HCT116 (cell line): ENCODE measurements at regions not wholly inside any gene's neighbourhood (a gene's known extent, or its start where the extent isn't known, plus 50 kb on each side); places are given as distances from the start of the nearest gene placed in this dataset.

ENCODE experiments used
- ATAC-seq: fragments of 200-7000 bp; cut with Tn5 transposase; 2 replicates; pipeline ENCODE4 v1.9.1; 2020; ENCODE audit warnings: mild to moderate bottlenecking, moderate library complexity
- BruUV-seq: library from RNA; stranded (reverse); fragments of 400-500 nt; replicated peaks from 2 replicates; lab custom pipeline; 2021; lab: Mats Ljungman, UMichigan
- CTCF ChIA-PET: fragments of 300-600 bp; sonication (Branson Sonifier 250); formaldehyde crosslinking; loops from one replicate; lab custom pipeline; 2021; ENCODE audit warnings: antibody characterized with exemption; lab: Charles Lee
- POLR2A ChIA-PET: fragments of 300-600, 350-600 bp; sonication (Branson Sonifier 250); formaldehyde crosslinking; loops from one replicate; lab custom pipeline; 2021; ENCODE audit warnings: antibody characterized with exemption; lab: Charles Lee
- RAD21 ChIA-PET, 2 experiments: fragments of 300-600 bp; sonication (Branson Sonifier 250); formaldehyde crosslinking; loops; one replicate each; lab custom pipeline; 2023; ENCODE audit warnings: low total read pairs in 2 of 2; ENCODE audit not compliant: uncharacterized antibody in 2 of 2, unreplicated experiment in 2 of 2, low non-redundant PET in 1 of 2; lab: Charles Lee
- DNase-seq: peaks from one replicate; pipeline ENCODE4 v3.0.0-alpha.2; 2010; ENCODE audit warnings: low read depth, low spot score
- H2AFZ ChIP-seq: fragments of 200-600 bp; shearing (Covaris generic), sonication (generic); 2 replicates; pipeline ENCODE4 v1.6.1; 2017; ENCODE audit warnings: low read depth, mixed run types, mixed read lengths, antibody characterized with exemption, low read length; ENCODE audit not compliant: poor library complexity, severe bottlenecking
- H3K27ac ChIP-seq: 2 replicates; pipeline ENCODE4 v1.5.1; 2012; ENCODE audit warnings: low read depth, low read length
- H3K27me3 ChIP-seq: fragments of 200-600 bp; sonication (generic); 2 replicates; pipeline ENCODE4 v1.6.1; 2016; ENCODE audit warnings: mixed run types, low read length, mixed read lengths; ENCODE audit not compliant: insufficient read depth
- H3K36me3 ChIP-seq, 2 experiments: fragments of 200-500 bp in 1 of 2; fragments of 200-600 bp in 1 of 2; sonication (Bioruptor generic) in 1 of 2; sonication (generic) in 1 of 2; 2 replicates each; pipeline versions ENCODE4 v1.5.1 to v1.6.1; 2014 to 2016; ENCODE audit warnings: low read length in 2 of 2, inconsistent platforms in 1 of 2, mixed read lengths in 1 of 2, mixed run types in 1 of 2; ENCODE audit not compliant: insufficient read depth in 2 of 2, control insufficient read depth in 1 of 2
- H3K4me1 ChIP-seq, 2 experiments: fragments of 200-600 bp in 1 of 2; sonication (generic) in 1 of 2; 2 replicates each; pipeline versions ENCODE4 v1.5.1 to v1.6.1; 2012 to 2017; ENCODE audit warnings: low read length in 2 of 2, inconsistent platforms in 1 of 2, mild to moderate bottlenecking in 1 of 2, mixed read lengths in 1 of 2, mixed run types in 1 of 2, moderate library complexity in 1 of 2; ENCODE audit not compliant: insufficient read depth in 2 of 2, control insufficient read depth in 1 of 2
- H3K4me2 ChIP-seq: fragments of 200-600 bp; sonication (generic); 2 replicates; pipeline ENCODE4 v1.6.1; 2017; ENCODE audit warnings: mixed run types, low read length, mixed read lengths
- H3K4me3 ChIP-seq, 2 experiments: fragments of 200-600 bp in 1 of 2; sonication (generic) in 1 of 2; replicated peaks in 1 of 2; 2 replicates each; pipeline ENCODE4 v1.5.1; 2011 to 2016; ENCODE audit warnings: low read length in 2 of 2, control low read depth in 1 of 2, low read depth in 1 of 2, mild to moderate bottlenecking in 1 of 2, mixed read lengths in 1 of 2, mixed run types in 1 of 2
- H3K79me2 ChIP-seq: fragments of 200-600 bp; sonication (generic); 2 replicates; pipeline ENCODE4 v1.6.1; 2017; ENCODE audit warnings: mild to moderate bottlenecking, mixed run types, low read length, moderate library complexity, mixed read lengths; ENCODE audit not compliant: insufficient read depth
- H3K9ac ChIP-seq: fragments of 200-600 bp; sonication (generic); 2 replicates; pipeline ENCODE4 v1.6.1; 2016; ENCODE audit warnings: low read length, mixed read lengths
- H3K9me2 ChIP-seq: fragments of 200-600 bp; sonication (generic), shearing (Covaris generic); 2 replicates; pipeline ENCODE4 v1.6.1; 2017; ENCODE audit warnings: mixed run types, mild to moderate bottlenecking, moderate library complexity; ENCODE audit not compliant: insufficient read depth
- H3K9me3 ChIP-seq, 2 experiments: fragments of 200-500 bp in 1 of 2; fragments of 200-600 bp in 1 of 2; sonication (Bioruptor generic) in 1 of 2; sonication (generic) in 1 of 2; 2 replicates each; pipeline ENCODE4 v1.6.1; 2014 to 2017; ENCODE audit warnings: low read length in 2 of 2, mixed read lengths in 2 of 2, inconsistent platforms in 1 of 2, low read depth in 1 of 2, mild to moderate bottlenecking in 1 of 2, mixed run types in 1 of 2, moderate library complexity in 1 of 2; ENCODE audit not compliant: control insufficient read depth in 1 of 2, insufficient read depth in 1 of 2
- H4K20me1 ChIP-seq: fragments of 200-600 bp; sonication (generic), shearing (Covaris generic); 2 replicates; pipeline ENCODE4 v1.6.1; 2017; ENCODE audit warnings: mixed run types, mild to moderate bottlenecking, moderate library complexity; ENCODE audit not compliant: insufficient read depth
- ATF3 ChIP-seq: IDR thresholded peaks from 2 replicates; pipeline ENCODE4 v1.6.1; 2012
- CBX3 ChIP-seq: IDR thresholded peaks from 2 replicates; pipeline ENCODE4 v1.6.1; 2012; ENCODE audit warnings: low read depth
- EGR1 ChIP-seq: IDR thresholded peaks from 2 replicates; pipeline ENCODE4 v1.6.1; 2012; ENCODE audit warnings: low read depth
- EZH2phosphoT487 ChIP-seq: fragments of 200-600 bp; IDR thresholded peaks from 2 replicates; pipeline ENCODE4 v1.6.1; 2018; ENCODE audit warnings: antibody characterized with exemption, borderline replicate concordance
- FOSL1 ChIP-seq: IDR thresholded peaks from 2 replicates; pipeline ENCODE4 v1.6.1; 2012; ENCODE audit warnings: low read depth
- JUND ChIP-seq: IDR thresholded peaks from 2 replicates; pipeline ENCODE4 v1.6.1; 2012
- MAX ChIP-seq: IDR thresholded peaks from 2 replicates; pipeline ENCODE4 v1.6.1; 2012
- POLR2A ChIP-seq: IDR thresholded peaks from 2 replicates; pipeline ENCODE4 v1.7.0; 2011; ENCODE audit warnings: borderline replicate concordance; ENCODE audit not compliant: insufficient read depth, insufficient read length; ENCODE audit errors: extremely low read depth
- RAD21 ChIP-seq: IDR thresholded peaks from 2 replicates; pipeline ENCODE4 v1.6.1; 2012; ENCODE audit warnings: low read depth, mild to moderate bottlenecking
- SIN3A ChIP-seq: IDR thresholded peaks from 2 replicates; pipeline ENCODE4 v1.6.1; 2012; ENCODE audit warnings: low read depth
- SP1 ChIP-seq: IDR thresholded peaks from 2 replicates; pipeline ENCODE4 v1.6.1; 2012; ENCODE audit warnings: low read depth
- SRF ChIP-seq: IDR thresholded peaks from 2 replicates; pipeline ENCODE4 v1.6.1; 2012; ENCODE audit warnings: low read depth
- TCF7L2 ChIP-seq: IDR thresholded peaks from 2 replicates; pipeline ENCODE4 v1.7.0; 2011; ENCODE audit warnings: borderline replicate concordance, inconsistent platforms; ENCODE audit not compliant: insufficient read depth, insufficient read length; ENCODE audit errors: extremely low read depth
- YY1 ChIP-seq: IDR thresholded peaks from 2 replicates; pipeline ENCODE4 v1.6.1; 2011; ENCODE audit warnings: low read length, low read depth, moderate library complexity, mild to moderate bottlenecking; ENCODE audit not compliant: insufficient replicate concordance; ENCODE audit errors: extremely low read depth
- intact Hi-C: fragments of 100-400 bp; cut with micrococcal nuclease; formaldehyde crosslinking; loops from 2 replicates; pipeline ENCODE4 v1.10.0; 2022
- TF ChIP-seq, protein P1 (sequence below): IDR thresholded peaks from 2 replicates; pipeline ENCODE4 v1.6.1; 2011; ENCODE audit warnings: mild to moderate bottlenecking, low read length, moderate library complexity; ENCODE audit not compliant: insufficient replicate concordance; ENCODE audit errors: extremely low read depth
- TF ChIP-seq, protein P2 (sequence below): IDR thresholded peaks from 2 replicates; pipeline ENCODE4 v1.6.1; 2012; ENCODE audit warnings: low read depth

DNA sequence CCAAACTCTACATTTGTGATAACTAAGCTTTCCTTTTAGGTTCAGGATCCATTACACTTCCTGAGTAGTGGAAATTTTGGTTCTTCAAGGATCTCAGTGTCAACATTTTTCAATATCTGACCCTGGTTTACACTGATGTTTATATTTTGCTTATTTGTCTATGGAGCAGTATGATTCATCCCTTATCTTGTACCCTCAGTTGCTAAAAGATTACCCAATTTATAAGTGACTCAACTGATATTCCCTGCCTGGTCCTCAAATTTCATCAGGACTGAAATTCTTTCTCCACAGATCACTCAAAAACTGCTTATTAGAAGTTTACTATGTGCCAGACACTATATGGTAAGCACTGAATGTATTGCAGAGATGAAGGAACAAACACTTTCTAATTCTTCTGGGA is 139.1 kb upstream of the CHRM3 start:
- no peaks in the 10 kb centered on the region for H3K4me1 ChIP-seq
- H3K79me2 ChIP-seq: no peaks in the 10 kb centered on the region
- no peak overlapping the region for H3K4me3 ChIP-seq
- CTCF ChIA-PET: no interaction called here
- DNase-seq (no peak), ATAC-seq (no peak)
- H3K9ac ChIP-seq: no peak overlapping the region
- POLR2A ChIA-PET: no interaction called here
- no TSS peak for BruUV-seq
- H3K36me3 ChIP-seq: no peaks in the 10 kb centered on the region
- TF ChIP-seq SP1 (no peak), JUND (no peak), TCF7L2 (no peak), EGR1 (no peak)
- intact Hi-C loops: no loop called here
- H3K27me3 ChIP-seq: no peaks in the 10 kb centered on the region
- H3K9me3 ChIP-seq: peaks cover 16 to 30% of the 10 kb centered on the region in 2 experiments; a peak in 2 of 4 replicates
- H3K9me2 ChIP-seq: no peaks in the 10 kb centered on the region
- H3K4me2 ChIP-seq: no peak overlapping the region
- H4K20me1 ChIP-seq: no peaks in the 10 kb centered on the region
- no peak overlapping the region for H2AFZ ChIP-seq
- no peak overlapping the region for H3K27ac ChIP-seq
- RAD21 ChIA-PET: no interaction called here

- no peak for ATAC-seq
- Histone ChIP-seq H3K27me3 (no peaks in the 10 kb centered on the region), H3K4me3 (no peak overlapping the region), H3K9me3 (peaks cover 19 to 20% of the 10 kb centered on the region in 2 experiments; a peak in 2 of 4 replicates), H3K4me2 (no peak overlapping the region), H3K9me2 (no peaks in the 10 kb centered on the region), H3K4me1 (no peaks in the 10 kb centered on the region), H3K27ac (no peak overlapping the region), H3K79me2 (no peaks in the 10 kb centered on the region), H3K9ac (no peak overlapping the region), H3K36me3 (no peaks in the 10 kb centered on the region), H4K20me1 (no peaks in the 10 kb centered on the region), H2AFZ (no peak overlapping the region)
- no peak for DNase-seq
- POLR2A ChIA-PET: no interaction called here
- no TSS peak for BruUV-seq
- CTCF ChIA-PET: no interaction called here
- RAD21 ChIA-PET: no interaction called here
- intact Hi-C loops: no loop called here
- no peak for TF ChIP-seq MAX
- TF ChIP-seq EZH2phosphoT487: no peak
- TF ChIP-seq ATF3: no peak
- no peak for TF ChIP-seq YY1
- TF ChIP-seq SP1: no peak
- no peak for TF ChIP-seq RAD21
- no peak for TF ChIP-seq SIN3A
- TF ChIP-seq JUND: no peak
- no peak for TF ChIP-seq SRF
- TF ChIP-seq, protein P1, sequence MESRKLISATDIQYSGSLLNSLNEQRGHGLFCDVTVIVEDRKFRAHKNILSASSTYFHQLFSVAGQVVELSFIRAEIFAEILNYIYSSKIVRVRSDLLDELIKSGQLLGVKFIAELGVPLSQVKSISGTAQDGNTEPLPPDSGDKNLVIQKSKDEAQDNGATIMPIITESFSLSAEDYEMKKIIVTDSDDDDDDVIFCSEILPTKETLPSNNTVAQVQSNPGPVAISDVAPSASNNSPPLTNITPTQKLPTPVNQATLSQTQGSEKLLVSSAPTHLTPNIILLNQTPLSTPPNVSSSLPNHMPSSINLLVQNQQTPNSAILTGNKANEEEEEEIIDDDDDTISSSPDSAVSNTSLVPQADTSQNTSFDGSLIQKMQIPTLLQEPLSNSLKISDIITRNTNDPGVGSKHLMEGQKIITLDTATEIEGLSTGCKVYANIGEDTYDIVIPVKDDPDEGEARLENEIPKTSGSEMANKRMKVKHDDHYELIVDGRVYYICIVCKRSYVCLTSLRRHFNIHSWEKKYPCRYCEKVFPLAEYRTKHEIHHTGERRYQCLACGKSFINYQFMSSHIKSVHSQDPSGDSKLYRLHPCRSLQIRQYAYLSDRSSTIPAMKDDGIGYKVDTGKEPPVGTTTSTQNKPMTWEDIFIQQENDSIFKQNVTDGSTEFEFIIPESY: no peak
- no peak for TF ChIP-seq FOSL1
- no peak for TF ChIP-seq CBX3
- TF ChIP-seq, protein P2, sequence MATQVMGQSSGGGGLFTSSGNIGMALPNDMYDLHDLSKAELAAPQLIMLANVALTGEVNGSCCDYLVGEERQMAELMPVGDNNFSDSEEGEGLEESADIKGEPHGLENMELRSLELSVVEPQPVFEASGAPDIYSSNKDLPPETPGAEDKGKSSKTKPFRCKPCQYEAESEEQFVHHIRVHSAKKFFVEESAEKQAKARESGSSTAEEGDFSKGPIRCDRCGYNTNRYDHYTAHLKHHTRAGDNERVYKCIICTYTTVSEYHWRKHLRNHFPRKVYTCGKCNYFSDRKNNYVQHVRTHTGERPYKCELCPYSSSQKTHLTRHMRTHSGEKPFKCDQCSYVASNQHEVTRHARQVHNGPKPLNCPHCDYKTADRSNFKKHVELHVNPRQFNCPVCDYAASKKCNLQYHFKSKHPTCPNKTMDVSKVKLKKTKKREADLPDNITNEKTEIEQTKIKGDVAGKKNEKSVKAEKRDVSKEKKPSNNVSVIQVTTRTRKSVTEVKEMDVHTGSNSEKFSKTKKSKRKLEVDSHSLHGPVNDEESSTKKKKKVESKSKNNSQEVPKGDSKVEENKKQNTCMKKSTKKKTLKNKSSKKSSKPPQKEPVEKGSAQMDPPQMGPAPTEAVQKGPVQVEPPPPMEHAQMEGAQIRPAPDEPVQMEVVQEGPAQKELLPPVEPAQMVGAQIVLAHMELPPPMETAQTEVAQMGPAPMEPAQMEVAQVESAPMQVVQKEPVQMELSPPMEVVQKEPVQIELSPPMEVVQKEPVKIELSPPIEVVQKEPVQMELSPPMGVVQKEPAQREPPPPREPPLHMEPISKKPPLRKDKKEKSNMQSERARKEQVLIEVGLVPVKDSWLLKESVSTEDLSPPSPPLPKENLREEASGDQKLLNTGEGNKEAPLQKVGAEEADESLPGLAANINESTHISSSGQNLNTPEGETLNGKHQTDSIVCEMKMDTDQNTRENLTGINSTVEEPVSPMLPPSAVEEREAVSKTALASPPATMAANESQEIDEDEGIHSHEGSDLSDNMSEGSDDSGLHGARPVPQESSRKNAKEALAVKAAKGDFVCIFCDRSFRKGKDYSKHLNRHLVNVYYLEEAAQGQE: no peak
- no peak for TF ChIP-seq POLR2A
- TF ChIP-seq TCF7L2: no peak
Observed at GRCh38 chr1:239244084-239244483, 142.3 kb upstream of the CHRM3 start.
